K562 (cell line): ENCODE measurements at regions not wholly inside any gene's neighbourhood (a gene's known extent, or its start where the extent isn't known, plus 50 kb on each side); places are given as distances from the start of the nearest gene placed in this dataset.

Source experiments
- ATAC-seq: fragments of 200-7000 bp; cut with Tn5 transposase; 3 replicates; pipeline ENCODE4 v1.9.1; 2020; ENCODE audit warnings: moderate library complexity
- BruUV-seq: library from RNA; stranded (reverse); fragments of 400-500 nt; replicated peaks from 2 replicates; lab custom pipeline; 2021; lab: Mats Ljungman, UMichigan
- CTCF ChIA-PET: fragments of 300-600 bp; formaldehyde crosslinking; extraction: SDS; loops from one replicate; lab custom pipeline; 2021; ENCODE audit warnings: low intra/inter-chr PET ratio; lab: Yijun Ruan, JAX
- POLR2A ChIA-PET: fragments of 300-600, 350-650 bp; sonication (Branson Sonifier 250); formaldehyde crosslinking; extraction: SDS; loops from one replicate; lab custom pipeline; 2021; ENCODE audit warnings: antibody characterized with exemption, inconsistent platforms; lab: Yijun Ruan, JAX
- DNase-seq, 4 experiments: peaks; one replicate each; pipeline versions ENCODE4 v3.0.0 to v3.0.0-alpha.2; 2011 to 2018; ENCODE audit warnings: low spot score in 3 of 4, mixed read lengths in 3 of 4; ENCODE audit errors: extremely low read depth in 1 of 4
- FAIRE-seq: peaks from 2 replicates; lab custom pipeline; 2011; peaks lifted over from hg19 to GRCh38; lab: Jason Lieb, UNC
- H2AFZ ChIP-seq: 2 replicates; pipeline ENCODE4 v1.6.0; 2011; ENCODE audit warnings: low read depth, low read length, control low read depth, inconsistent platforms
- H3K27ac ChIP-seq: fragments of 200-600 bp; 3 replicates; pipeline ENCODE4 v1.8.0; 2011; ENCODE audit warnings: low read depth, mild to moderate bottlenecking, control low read depth, inconsistent platforms, low read length, moderate library complexity, mixed read lengths; ENCODE audit errors: extremely low read depth
- H3K27me3 ChIP-seq, 2 experiments: fragments of 300-600 bp in 1 of 2; 2 replicates in 1 of 2; 3 replicates in 1 of 2; pipeline versions ENCODE4 v1.6.0 to v1.8.0; 2011; ENCODE audit warnings: inconsistent platforms in 2 of 2, low read length in 2 of 2, mild to moderate bottlenecking in 1 of 2, mixed read lengths in 1 of 2, moderate library complexity in 1 of 2; ENCODE audit not compliant: control insufficient read depth in 2 of 2, insufficient read depth in 2 of 2
- H3K36me3 ChIP-seq: fragments of 300-600 bp; 3 replicates; pipeline ENCODE4 v1.8.0; 2011; ENCODE audit warnings: mild to moderate bottlenecking, low read length, inconsistent platforms; ENCODE audit not compliant: control insufficient read depth, insufficient read depth
- H3K4me1 ChIP-seq, 2 experiments: fragments of 200-600 bp in 1 of 2; replicated peaks in 1 of 2; 2 replicates in 1 of 2; 3 replicates in 1 of 2; pipeline versions ENCODE4 v1.5.1 to v1.8.0; 2011; ENCODE audit warnings: inconsistent platforms in 2 of 2, low read length in 2 of 2, mild to moderate bottlenecking in 1 of 2, mixed read lengths in 1 of 2, moderate library complexity in 1 of 2; ENCODE audit not compliant: control insufficient read depth in 2 of 2, insufficient read depth in 2 of 2
- H3K4me2 ChIP-seq: 2 replicates; pipeline ENCODE4 v1.6.1; 2011; ENCODE audit warnings: low read length, control low read depth, inconsistent platforms, mixed read lengths; ENCODE audit not compliant: insufficient read depth
- H3K4me3 ChIP-seq: fragments of 200-600 bp; sonication (generic), shearing (Covaris generic); 2 replicates; pipeline ENCODE4 v1.5.1; 2016; ENCODE audit warnings: control low read depth, inconsistent platforms
- H3K79me2 ChIP-seq: fragments of 200-600 bp; 3 replicates; pipeline ENCODE4 v1.8.0; 2011; ENCODE audit warnings: low read length, inconsistent platforms; ENCODE audit not compliant: control insufficient read depth, insufficient read depth
- H3K9ac ChIP-seq, 2 experiments: 2 replicates each; pipeline versions ENCODE4 v1.6.0 to v1.6.1; 2011; ENCODE audit warnings: low read depth in 2 of 2, low read length in 2 of 2, control low read depth in 1 of 2, inconsistent platforms in 1 of 2, mild to moderate bottlenecking in 1 of 2, mixed read lengths in 1 of 2; ENCODE audit not compliant: insufficient read depth in 1 of 2
- H3K9me1 ChIP-seq: one replicate; pipeline ENCODE4 v1.6.0; 2011; ENCODE audit warnings: inconsistent platforms, mild to moderate bottlenecking, low read length, moderate library complexity; ENCODE audit not compliant: control insufficient read depth, insufficient read depth
- H3K9me3 ChIP-seq: replicated peaks from 2 replicates; pipeline ENCODE4 v1.5.1; 2011; ENCODE audit warnings: low read depth, low read length, inconsistent platforms; ENCODE audit not compliant: control insufficient read depth, insufficient read depth
- H4K20me1 ChIP-seq: replicated peaks from 2 replicates; pipeline ENCODE4 v1.6.1; 2011; ENCODE audit warnings: low read length, inconsistent platforms, mixed read lengths; ENCODE audit not compliant: control insufficient read depth, insufficient read depth
- BHLHE40 ChIP-seq: IDR thresholded peaks from 2 replicates; pipeline ENCODE4 v1.6.1; 2011; ENCODE audit warnings: low read length, improper control_type of control experiment
- CTCF ChIP-seq, 3 experiments: IDR thresholded peaks in 2 of 3; conservative IDR thresholded peaks in 1 of 3; 2 replicates each; pipeline ENCODE4 v1.5.1; 2011 to 2012; ENCODE audit warnings: low read length in 3 of 3, mild to moderate bottlenecking in 3 of 3, control low read depth in 2 of 3, improper control_type of control experiment in 1 of 3, inconsistent platforms in 1 of 3, low read depth in 1 of 3, mixed read lengths in 1 of 3, moderate library complexity in 1 of 3; ENCODE audit not compliant: insufficient read depth in 2 of 3
- E2F1 ChIP-seq: sonication (generic); formaldehyde crosslinking; IDR thresholded peaks from 2 replicates; pipeline ENCODE4 v1.8.1; 2023; ENCODE audit warnings: mild to moderate bottlenecking, missing genetic modification reagents, moderate library complexity
- FOXM1 ChIP-seq, 2 experiments: fragments of 450-650 bp in 1 of 2; sonication (generic) in 1 of 2; formaldehyde crosslinking in 1 of 2; IDR thresholded peaks; 2 replicates each; pipeline versions ENCODE4 v1.6.1 to v1.9.0; 2017 to 2022; ENCODE audit warnings: low read depth in 2 of 2, mild to moderate bottlenecking in 2 of 2, missing genetic modification reagents in 1 of 2, moderate library complexity in 1 of 2
- GABPB1 ChIP-seq: sonication (generic); formaldehyde crosslinking; IDR thresholded peaks from 2 replicates; pipeline ENCODE4 v1.8.0; 2022; ENCODE audit warnings: mild to moderate bottlenecking, missing genetic modification reagents
- GATAD2B ChIP-seq: fragments of 450-650 bp; IDR thresholded peaks from 2 replicates; pipeline ENCODE4 v1.6.1; 2017; ENCODE audit warnings: mild to moderate bottlenecking, borderline replicate concordance
- HLTF ChIP-seq: fragments of 450-650 bp; IDR thresholded peaks from 2 replicates; pipeline ENCODE4 v1.6.1; 2016
- KDM1A ChIP-seq, 2 experiments: fragments of 450-650 bp; IDR thresholded peaks; 2 replicates each; pipeline ENCODE4 v1.6.1; 2016; ENCODE audit warnings: mild to moderate bottlenecking in 2 of 2
- MIER1 ChIP-seq: fragments of 450-650 bp; IDR thresholded peaks from 2 replicates; pipeline ENCODE4 v1.6.1; 2016; ENCODE audit warnings: antibody characterized with exemption, mild to moderate bottlenecking, low read depth
- PATZ1 ChIP-seq: fragments of 250-450 bp; sonication (Bioruptor Pico); IDR thresholded peaks from 2 replicates; pipeline ENCODE4 v1.5.0; 2020; ENCODE audit warnings: mild to moderate bottlenecking, borderline replicate concordance
- POLR2A ChIP-seq: fragments of 450-650 bp; conservative IDR thresholded peaks from 2 replicates; pipeline ENCODE4 v1.6.1; 2016
- SOX6 ChIP-seq: fragments of 450-650 bp; IDR thresholded peaks from 2 replicates; pipeline ENCODE4 v1.6.1; 2014; ENCODE audit warnings: mild to moderate bottlenecking
- SREBF2 ChIP-seq: sonication (generic); formaldehyde crosslinking; IDR thresholded peaks from 2 replicates; pipeline ENCODE4 v1.4.0; 2020; ENCODE audit warnings: mild to moderate bottlenecking, missing genetic modification reagents
- STAT5A ChIP-seq: IDR thresholded peaks from 2 replicates; pipeline ENCODE4 v1.6.1; 2012; ENCODE audit warnings: low read length, inconsistent platforms, borderline replicate concordance
- ZNF444 ChIP-seq: fragments of 250-450 bp; sonication (Bioruptor Pico); IDR thresholded peaks from 2 replicates; pipeline ENCODE4 v1.4.0; 2020; ENCODE audit warnings: mild to moderate bottlenecking, moderate library complexity
- WGBS: fragments of 100-300 bp; shearing (Covaris generic); methylation state at CpG from one replicate; pipeline ENCODE4 v1.1.6; 2016; ENCODE audit warnings: low coverage, mixed read lengths; ENCODE audit not compliant: insufficient coverage; ENCODE audit errors: missing lambda C conversion rate; 5-methylcytosine and 5-hydroxymethylcytosine counted together
- in situ Hi-C: fragments of 300-500 bp; cut with MboI; formaldehyde crosslinking; loops from 4 replicates; pipeline ENCODE4 v1.15.0; 2018; ENCODE audit warnings: inconsistent platforms, mixed read lengths
- intact Hi-C: fragments of 100-400 bp; cut with micrococcal nuclease; formaldehyde crosslinking; loops from 2 replicates; pipeline ENCODE4 v1.14.2; 2022

DNA sequence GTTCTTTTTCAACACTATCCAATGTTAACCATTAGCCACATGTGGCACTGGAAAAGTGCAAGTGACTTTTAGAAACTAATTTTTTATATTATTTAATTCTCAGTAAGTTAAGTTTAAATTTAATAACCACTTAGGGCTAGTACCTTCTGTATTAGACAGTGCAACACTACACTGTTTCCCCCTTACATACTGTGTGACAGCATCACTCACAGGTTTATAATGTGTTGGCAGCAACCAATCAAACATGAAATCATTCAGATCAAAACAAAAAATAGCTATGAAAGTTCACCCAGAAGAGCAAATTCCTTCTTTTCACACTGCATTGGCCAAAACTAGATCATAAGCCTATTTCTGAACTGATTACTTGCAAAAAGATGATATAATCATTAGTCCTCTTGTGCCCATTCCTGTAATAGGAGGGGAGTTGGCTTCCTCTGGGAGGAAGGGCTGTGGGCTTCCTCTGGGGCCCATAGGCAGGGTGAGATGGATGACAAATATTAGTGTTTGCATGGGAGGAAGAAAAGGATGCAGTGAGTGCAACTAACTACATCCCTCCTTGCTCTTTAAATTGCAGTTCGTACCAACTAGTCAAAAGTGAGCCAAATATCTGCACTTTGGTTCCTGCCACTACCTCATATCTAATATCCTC is 708.1 kb upstream of the RGMB start:
- H3K27me3 ChIP-seq = no peaks in the 10 kb centered on the region
- ATAC-seq (no peak), FAIRE-seq (no peak), DNase-seq (no peak)
- WGBS = 0% methylated on average over 1 of the region's 1 CpG
- no peaks in the 10 kb centered on the region for H3K9me1 ChIP-seq
- in situ Hi-C loops (no loop called here), intact Hi-C loops (no loop called here)
- POLR2A ChIA-PET = no interaction called here
- CTCF ChIA-PET = no interaction called here
- H3K4me1 ChIP-seq = no peaks in the 10 kb centered on the region
- H3K9ac ChIP-seq = no peak overlapping the region
- TF ChIP-seq SREBF2 (CRISPR knock-in tag) = no peak
- no peak for TF ChIP-seq GABPB1 (CRISPR knock-in tag)
- TF ChIP-seq STAT5A = no peak
- TF ChIP-seq GATAD2B = no peak
- no peak for TF ChIP-seq POLR2A
- TF ChIP-seq CTCF (IDR thresholded peaks at IDR 0.05 in 2 of 3, conservative IDR thresholded peaks at IDR 0.05 in 1 of 3; ENCODE audit: insufficient read depth in 2 of 3, low read depth in 1 of 3, low read length in 3 of 3) = no peak
- TF ChIP-seq SOX6 = no peak
- TF ChIP-seq BHLHE40 = no peak
- TF ChIP-seq PATZ1 (CRISPR knock-in tag) = no peak
- TF ChIP-seq KDM1A (IDR thresholded peaks at IDR 0.05) = no peak
- TF ChIP-seq E2F1 (CRISPR knock-in tag) = no peak
- no peak for TF ChIP-seq HLTF
- TF ChIP-seq MIER1 = no peak
- TF ChIP-seq FOXM1 (IDR thresholded peaks at IDR 0.05; ENCODE audit: low read depth) = no peak
- no peak for TF ChIP-seq FOXM1 (CRISPR knock-in tag; IDR thresholded peaks at IDR 0.05; ENCODE audit: low read depth)
- TF ChIP-seq ZNF444 (CRISPR knock-in tag) = no peak
- no peaks in the 10 kb centered on the region for H3K36me3 ChIP-seq
- no peak overlapping the region for H3K4me2 ChIP-seq
- H3K79me2 ChIP-seq = no peaks in the 10 kb centered on the region
- no TSS peak for BruUV-seq
- no peak overlapping the region for H3K27ac ChIP-seq
- H4K20me1 ChIP-seq = no peaks in the 10 kb centered on the region
- H2AFZ ChIP-seq = no peak overlapping the region
- H3K9me3 ChIP-seq = no peaks in the 10 kb centered on the region; the same call in 1 of the 2 replicates
- H3K4me3 ChIP-seq = no peak overlapping the region
